Kidney (tissue), 13 donors: ENCODE measurements at regions not wholly inside any gene's neighbourhood (a gene's known extent, or its start where the extent isn't known, plus 50 kb on each side); places are given as distances from the start of the nearest gene placed in this dataset.

ENCODE experiments used
- DNase-seq, 5 donors: peaks; one replicate each; pipeline ENCODE4 v3.0.0-alpha.2; 2013 to 2020
- FAIRE-seq: peaks from 2 replicates; lab custom pipeline; 2012; peaks lifted over from hg19 to GRCh38; lab: Jason Lieb, UNC
- H3K27ac ChIP-seq, 2 donors: one replicate each; pipeline ENCODE4 v1.7.0; 2013; ENCODE audit warnings: low read depth in 2 of 2, low read length in 2 of 2, inconsistent platforms in 1 of 2
- H3K27me3 ChIP-seq: one replicate; pipeline ENCODE4 v1.7.1; 2013; ENCODE audit warnings: low read length, inconsistent platforms; ENCODE audit not compliant: control insufficient read depth, insufficient read depth
- H3K36me3 ChIP-seq, 3 donors: one replicate each; pipeline versions ENCODE4 v1.7.0 to v1.7.1; 2013; ENCODE audit warnings: low read length in 3 of 3, control low read depth in 1 of 3, inconsistent platforms in 1 of 3; ENCODE audit not compliant: insufficient read depth in 3 of 3, control insufficient read depth in 2 of 3
- H3K4me1 ChIP-seq, 3 donors: one replicate each; pipeline versions ENCODE4 v1.7.0 to v1.7.1; 2013; ENCODE audit warnings: low read length in 3 of 3, inconsistent platforms in 1 of 3, low read depth in 1 of 3; ENCODE audit not compliant: control insufficient read depth in 2 of 3, insufficient read depth in 2 of 3
- H3K4me3 ChIP-seq, 3 donors: one replicate each; pipeline versions ENCODE4 v1.7.0 to v1.8.1; 2013; ENCODE audit warnings: low read length in 3 of 3, control low read depth in 1 of 3, inconsistent platforms in 1 of 3
- H3K9ac ChIP-seq, 3 donors: one replicate each; pipeline versions ENCODE4 v1.7.0 to v1.7.1; 2013; ENCODE audit warnings: low read length in 3 of 3, control low read depth in 1 of 3, inconsistent platforms in 1 of 3
- H3K9me3 ChIP-seq, 3 donors: one replicate each; pipeline versions ENCODE4 v1.7.0 to v1.7.1; 2013; ENCODE audit warnings: low read length in 3 of 3, control low read depth in 1 of 3, inconsistent platforms in 1 of 3; ENCODE audit not compliant: control insufficient read depth in 2 of 3, insufficient read depth in 1 of 3
- CTCF ChIP-seq: IDR thresholded peaks from 3 replicates; pipeline ENCODE4 v1.5.1; 2012; ENCODE audit warnings: mild to moderate bottlenecking, moderate library complexity, borderline replicate concordance; ENCODE audit not compliant: insufficient read depth; ENCODE audit errors: extremely low read depth
- intact Hi-C: fragments of 100-400 bp; cut with DNase I; formaldehyde crosslinking; loops from one replicate; pipeline ENCODE4 v1.11.1; 2022
- donor health status: control.
- donor health status: control.
- donor health status: control.
- donor health status: control.
- donor health status: control.
- donor health status: DM: yes; HTN: yes; CAD: no.
- donor health status: Normal renal cell carcinoma (clear cell type).

- peaks cover 0 to 8% (median 4%) of the 10 kb centered on the region in 3 donors for H3K4me1 ChIP-seq
- H3K36me3 ChIP-seq, result no peaks in the 10 kb centered on the region
- intact Hi-C loops, result no loop called here
- H3K4me3 ChIP-seq, result no peak overlapping the region
- H3K27me3 ChIP-seq, result no peaks in the 10 kb centered on the region
- FAIRE-seq, result no peak
- peak overlapping the region in 1 of 2 donors; percentile 61 for H3K27ac ChIP-seq
- DNase-seq, result peak in 2 of 5 donors; percentile 64 to 80
- H3K9me3 ChIP-seq, result no peaks in the 10 kb centered on the region
- no peak for TF ChIP-seq CTCF
- H3K9ac ChIP-seq, result no peak overlapping the region
Measured at GRCh38 chr15:95457520-95457919, 873.0 kb upstream of the NR2F2 start.

GRCh38 chr15:95458721-95459120 is 871.8 kb upstream of the NR2F2 start:
- Histone ChIP-seq H3K27me3 (no peaks in the 10 kb centered on the region), H3K27ac (no peak overlapping the region), H3K4me1 (peaks cover 0 to 8% (median 4%) of the 10 kb centered on the region in 3 donors), H3K4me3 (no peak overlapping the region), H3K9ac (no peak overlapping the region), H3K36me3 (no peaks in the 10 kb centered on the region), H3K9me3 (no peaks in the 10 kb centered on the region)
- no peak for TF ChIP-seq CTCF
- no peak for FAIRE-seq
- peak in 1 of 5 donors; percentile 81 for DNase-seq
- intact Hi-C loops, result no loop called here

GRCh38 chr15:95459273-95459672 is 871.2 kb upstream of the NR2F2 start:
- no peak for FAIRE-seq
- DNase-seq, result peak in 1 of 5 donors; percentile 69
- TF ChIP-seq CTCF, result no peak
- Histone ChIP-seq H3K9ac (peak overlapping the region in 1 of 3 donors; percentile 12), H3K36me3 (no peaks in the 10 kb centered on the region), H3K4me3 (no peak overlapping the region), H3K27ac (peak overlapping the region in 1 of 2 donors; percentile 65), H3K9me3 (no peaks in the 10 kb centered on the region), H3K27me3 (no peaks in the 10 kb centered on the region), H3K4me1 (peaks cover 0 to 8% (median 4%) of the 10 kb centered on the region in 3 donors)
- intact Hi-C loops, result no loop called here

GRCh38 chr15:95464509-95464908 is 866.0 kb upstream of the NR2F2 start:
- Histone ChIP-seq H3K27me3 (no peaks in the 10 kb centered on the region), H3K9ac (no peak overlapping the region), H3K9me3 (no peaks in the 10 kb centered on the region), H3K27ac (peak overlapping the region in 1 of 2 donors; percentile 2), H3K4me1 (peaks cover 0 to 10% (median under 1%) of the 10 kb centered on the region in 3 donors), H3K36me3 (no peaks in the 10 kb centered on the region), H3K4me3 (no peak overlapping the region)
- DNase-seq (peak; percentile 60 to 97 (median 86)), FAIRE-seq (no peak)
- intact Hi-C loops, result no loop called here
- TF ChIP-seq CTCF, result no peak
